HepG2 (cell line): ENCODE measurements at regions not wholly inside any gene's neighbourhood (a gene's known extent, or its start where the extent isn't known, plus 50 kb on each side); places are given as distances from the start of the nearest gene placed in this dataset.

Experiments
- ATAC-seq: fragments of 200-7000 bp; cut with Tn5 transposase; 3 replicates; pipeline ENCODE4 v1.9.1; 2020; ENCODE audit warnings: mild to moderate bottlenecking, moderate library complexity
- BruUV-seq: library from RNA; stranded (reverse); fragments of 400-500 nt; replicated peaks from 2 replicates; lab custom pipeline; 2021; lab: Mats Ljungman, UMichigan
- CTCF ChIA-PET: fragments of 300-600 bp; formaldehyde crosslinking; extraction: SDS; loops from one replicate; lab custom pipeline; 2021; ENCODE audit warnings: low total read pairs, inconsistent platforms, low intra/inter-chr PET ratio; lab: Yijun Ruan, JAX
- POLR2A ChIA-PET: fragments of 350-600 bp; sonication (Branson Sonifier 250); formaldehyde crosslinking; loops from one replicate; lab custom pipeline; 2020; ENCODE audit warnings: antibody characterized with exemption, inconsistent platforms; lab: Yijun Ruan, JAX
- DNase-seq: peaks from one replicate; pipeline ENCODE4 v3.0.0-alpha.2; 2015; ENCODE audit warnings: low spot score
- FAIRE-seq: peaks from 3 replicates; lab custom pipeline; 2011; peaks lifted over from hg19 to GRCh38; lab: Jason Lieb, UNC
- H2AFZ ChIP-seq: one replicate; pipeline ENCODE4 v1.6.1; 2011; ENCODE audit warnings: low read length, inconsistent platforms
- H3K27ac ChIP-seq: fragments of 300-600 bp; 3 replicates; pipeline ENCODE4 v1.8.0; 2011; ENCODE audit warnings: mixed run types, mild to moderate bottlenecking, mixed read lengths, low read length, inconsistent platforms; ENCODE audit not compliant: insufficient read depth; ENCODE audit errors: extremely low read length
- H3K27me3 ChIP-seq, 2 experiments: fragments of 200-600 bp in 1 of 2; 2 replicates in 1 of 2; 3 replicates in 1 of 2; pipeline versions ENCODE4 v1.6.0 to v1.8.0; 2011; ENCODE audit warnings: low read length in 2 of 2, mild to moderate bottlenecking in 2 of 2, moderate library complexity in 2 of 2, inconsistent platforms in 1 of 2; ENCODE audit not compliant: insufficient read depth in 2 of 2, control insufficient read depth in 1 of 2
- H3K36me3 ChIP-seq, 2 experiments: fragments of 200-600 bp in 1 of 2; replicated peaks in 1 of 2; 2 replicates in 1 of 2; 3 replicates in 1 of 2; pipeline versions ENCODE4 v1.5.1 to v1.8.0; 2011; ENCODE audit warnings: low read length in 2 of 2, inconsistent platforms in 1 of 2; ENCODE audit not compliant: insufficient read depth in 2 of 2, control insufficient read depth in 1 of 2
- H3K4me1 ChIP-seq: 2 replicates; pipeline ENCODE4 v1.5.1; 2012; ENCODE audit warnings: low read length, inconsistent platforms; ENCODE audit not compliant: insufficient read depth
- H3K4me2 ChIP-seq: 2 replicates; pipeline ENCODE4 v1.6.0; 2011; ENCODE audit warnings: low read depth, low read length, inconsistent platforms
- H3K4me3 ChIP-seq, 3 experiments: fragments of 200-600 bp in 1 of 3; sonication (generic), shearing (Covaris generic) in 1 of 3; replicated peaks in 1 of 3; 2 replicates each; pipeline ENCODE4 v1.5.1; 2011 to 2016; ENCODE audit warnings: low read length in 3 of 3, inconsistent platforms in 2 of 3, low read depth in 2 of 3, mild to moderate bottlenecking in 2 of 3, control low read depth in 1 of 3, mixed read lengths in 1 of 3; ENCODE audit not compliant: insufficient read depth in 1 of 3
- H3K79me2 ChIP-seq: one replicate; pipeline ENCODE4 v1.6.1; 2011; ENCODE audit warnings: low read length, inconsistent platforms; ENCODE audit not compliant: insufficient read depth
- H3K9ac ChIP-seq: 2 replicates; pipeline ENCODE4 v1.6.0; 2011; ENCODE audit warnings: mild to moderate bottlenecking, low read depth, low read length, inconsistent platforms; ENCODE audit not compliant: insufficient read depth
- H3K9me3 ChIP-seq: 2 replicates; pipeline ENCODE4 v1.5.1; 2012; ENCODE audit warnings: mild to moderate bottlenecking, low read length
- H4K20me1 ChIP-seq: 2 replicates; pipeline ENCODE4 v1.6.0; 2011; ENCODE audit warnings: inconsistent platforms, mild to moderate bottlenecking, low read length, moderate library complexity; ENCODE audit not compliant: insufficient read depth
- ARID4A ChIP-seq: sonication (generic); formaldehyde crosslinking; IDR thresholded peaks from 2 replicates; pipeline ENCODE4 v1.5.0; 2020; ENCODE audit warnings: mild to moderate bottlenecking, missing genetic modification reagents, borderline replicate concordance
- BRCA1 ChIP-seq: sonication (generic); formaldehyde crosslinking; IDR thresholded peaks from 2 replicates; pipeline ENCODE4 v1.4.0; 2020; ENCODE audit warnings: missing genetic modification reagents
- MLX ChIP-seq: IDR thresholded peaks from 2 replicates; pipeline ENCODE4 v1.6.1; 2016
- PHF5A ChIP-seq: IDR thresholded peaks from one replicate; pipeline ENCODE4 v1.6.1; 2018; ENCODE audit warnings: low read depth, missing genetic modification reagents; ENCODE audit not compliant: unreplicated experiment
- REXO4 ChIP-seq: sonication (generic); formaldehyde crosslinking; IDR thresholded peaks from 2 replicates; pipeline ENCODE4 v1.8.0; 2022; ENCODE audit warnings: missing genetic modification reagents, mild to moderate bottlenecking, borderline replicate concordance
- ZNF251 ChIP-seq: sonication (generic); formaldehyde crosslinking; IDR thresholded peaks from 2 replicates; pipeline ENCODE4 v1.9.0; 2021; ENCODE audit warnings: mild to moderate bottlenecking, missing genetic modification reagents
- ZNF276 ChIP-seq: sonication (generic); formaldehyde crosslinking; IDR thresholded peaks from 2 replicates; pipeline ENCODE4 v1.4.0; 2020; ENCODE audit warnings: mild to moderate bottlenecking, low read depth, missing genetic modification reagents
- ZNF460 ChIP-seq: sonication (generic); formaldehyde crosslinking; IDR thresholded peaks from 2 replicates; pipeline ENCODE4 v1.5.1; 2020; ENCODE audit warnings: missing genetic modification reagents, mild to moderate bottlenecking, borderline replicate concordance
- ZNF556 ChIP-seq: sonication (generic); formaldehyde crosslinking; IDR thresholded peaks from 2 replicates; pipeline ENCODE4 v1.4.0; 2020; ENCODE audit warnings: mild to moderate bottlenecking, missing genetic modification reagents, borderline replicate concordance
- ZNF563 ChIP-seq: sonication (generic); formaldehyde crosslinking; IDR thresholded peaks from 2 replicates; pipeline ENCODE4 v1.8.0; 2022; ENCODE audit warnings: mild to moderate bottlenecking, moderate library complexity, missing genetic modification reagents
- ZNF703 ChIP-seq: sonication (generic); formaldehyde crosslinking; IDR thresholded peaks from 2 replicates; pipeline ENCODE4 v1.5.1; 2020; ENCODE audit warnings: missing genetic modification reagents, mild to moderate bottlenecking, moderate library complexity, borderline replicate concordance
- ZNF788 ChIP-seq: sonication (generic); formaldehyde crosslinking; IDR thresholded peaks from 2 replicates; pipeline ENCODE4 v1.5.0; 2020; ENCODE audit warnings: mild to moderate bottlenecking, missing genetic modification reagents, borderline replicate concordance
- WGBS: methylation state at CpG from one replicate; pipeline ENCODE4 v1.1.6; 2017; ENCODE audit warnings: low lambda C conversion rate; 5-methylcytosine and 5-hydroxymethylcytosine counted together
- in situ Hi-C: cut with HindIII; loops from 2 replicates; pipeline ENCODE4 v1.10.0; 2017; ENCODE audit warnings: low pct_unique_long_range_greater_than_20kb; ENCODE audit not compliant: extremely low pct_ligation_motif_present
- intact Hi-C: fragments of 100-400 bp; cut with micrococcal nuclease; formaldehyde crosslinking; loops from one replicate; pipeline ENCODE4 v1.10.0; 2022; ENCODE audit not compliant: unreplicated experiment
- TF ChIP-seq, protein P1 (sequence below): sonication (generic); formaldehyde crosslinking; IDR thresholded peaks from 2 replicates; pipeline ENCODE4 v1.4.0; 2020; ENCODE audit warnings: missing genetic modification reagents

DNA sequence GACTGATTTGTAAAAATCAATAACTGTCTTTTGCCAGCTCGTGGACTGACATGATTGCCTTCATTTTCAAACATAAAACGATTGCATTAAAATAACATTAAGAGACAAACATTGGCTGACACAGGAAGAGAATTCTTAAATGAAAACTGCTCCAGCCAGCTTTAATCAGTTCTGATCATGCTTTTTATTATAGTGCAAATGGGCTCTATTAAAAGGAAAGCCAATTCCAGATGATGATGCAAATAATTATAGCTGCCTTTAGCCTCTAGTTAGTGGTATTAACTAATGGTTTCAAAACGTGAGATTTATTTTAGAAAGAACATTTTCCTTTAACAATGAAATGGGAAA lies 301.8 kb upstream of the UBE2E3 start:
- Histone ChIP-seq H2AFZ (no peak overlapping the region), H3K4me2 (no peak overlapping the region), H3K27ac (no peak overlapping the region), H3K4me3 (no peak overlapping the region), H3K36me3 (no peaks in the 10 kb centered on the region), H3K27me3 (no peaks in the 10 kb centered on the region), H3K9me3 (no peaks in the 10 kb centered on the region), H4K20me1 (no peaks in the 10 kb centered on the region), H3K4me1 (peaks cover 6% of the 10 kb centered on the region; the same call in 1 of the 2 replicates), H3K9ac (no peak overlapping the region), H3K79me2 (no peaks in the 10 kb centered on the region)
- FAIRE-seq (no peak), DNase-seq (no peak), ATAC-seq (no peak)
- WGBS = 1% methylated on average over 3 of the region's 3 CpGs
- BruUV-seq = no TSS peak
- ChIA-PET POLR2A (no interaction called here), CTCF (no interaction called here)
- in situ Hi-C loops = no loop called here
- intact Hi-C loops = no loop called here
- TF ChIP-seq ZNF556 (no peak), PHF5A (CRISPR knock-in tag) (no peak), ZNF460 (CRISPR knock-in tag) (no peak), ZNF703 (CRISPR knock-in tag) (no peak), ZNF788 (CRISPR knock-in tag) (no peak), ZNF251 (CRISPR knock-in tag) (no peak), ARID4A (no peak), ZNF563 (CRISPR knock-in tag) (no peak), MLX (CRISPR knock-in tag) (no peak), BRCA1 (no peak), REXO4 (CRISPR knock-in tag) (no peak), ZNF276 (CRISPR knock-in tag) (no peak)
- TF ChIP-seq, protein P1, sequence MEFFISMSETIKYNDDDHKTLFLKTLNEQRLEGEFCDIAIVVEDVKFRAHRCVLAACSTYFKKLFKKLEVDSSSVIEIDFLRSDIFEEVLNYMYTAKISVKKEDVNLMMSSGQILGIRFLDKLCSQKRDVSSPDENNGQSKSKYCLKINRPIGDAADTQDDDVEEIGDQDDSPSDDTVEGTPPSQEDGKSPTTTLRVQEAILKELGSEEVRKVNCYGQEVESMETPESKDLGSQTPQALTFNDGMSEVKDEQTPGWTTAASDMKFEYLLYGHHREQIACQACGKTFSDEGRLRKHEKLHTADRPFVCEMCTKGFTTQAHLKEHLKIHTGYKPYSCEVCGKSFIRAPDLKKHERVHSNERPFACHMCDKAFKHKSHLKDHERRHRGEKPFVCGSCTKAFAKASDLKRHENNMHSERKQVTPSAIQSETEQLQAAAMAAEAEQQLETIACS = no peak
